ENCODE measurements at regions not wholly inside any gene's neighbourhood (a gene's known extent, or its start where the extent isn't known, plus 50 kb on each side); places are given as distances from the start of the nearest gene placed in this dataset.

DNA sequence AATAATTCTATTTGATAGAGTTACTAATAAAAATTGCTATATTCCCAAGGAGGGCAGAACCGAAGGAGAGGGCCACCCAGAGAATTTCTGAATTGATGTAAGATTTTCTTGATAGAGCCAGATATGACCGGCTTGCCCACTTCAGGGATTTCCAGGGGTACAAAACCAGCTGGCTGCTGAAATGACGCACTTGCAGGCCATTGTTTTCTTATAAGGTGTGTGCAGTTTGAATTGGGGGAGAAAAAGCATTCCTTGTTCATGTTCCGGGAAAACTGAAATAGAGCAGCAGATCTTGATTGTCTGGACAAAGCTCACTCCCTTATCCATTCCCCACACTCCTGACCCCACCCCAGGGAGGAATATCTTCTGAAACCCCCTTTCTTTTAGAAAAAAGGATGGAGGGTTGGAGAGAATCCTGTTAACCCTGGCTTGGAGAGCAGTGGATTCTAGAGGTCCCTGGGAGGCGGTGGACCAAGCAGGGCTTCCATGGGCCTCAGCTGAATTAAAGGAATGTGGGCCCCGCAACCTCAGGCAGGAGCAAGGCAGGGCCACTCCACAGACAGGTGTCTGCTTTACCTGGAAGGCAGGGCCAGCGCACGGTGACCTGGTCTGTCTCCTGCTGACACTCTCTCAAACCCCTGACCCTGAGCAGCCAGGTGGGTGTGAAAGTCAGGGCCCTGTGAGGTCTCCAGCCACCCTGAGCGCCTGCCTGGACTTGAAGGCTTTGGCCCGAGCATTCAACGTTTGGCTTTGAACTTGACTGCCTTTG is 96.4 kb downstream of the TMEM170B start:
- no peak for DNase-seq (ENCODE audit: extremely low read depth, low read depth)
- H3K4me3 ChIP-seq (replicated peaks; ENCODE audit: low read depth, low read length) = no peak overlapping the region
- no peak for TF ChIP-seq CTCF (IDR thresholded peaks at IDR 0.05; ENCODE audit: low read depth, low read length, missing control alignments)

DNA sequence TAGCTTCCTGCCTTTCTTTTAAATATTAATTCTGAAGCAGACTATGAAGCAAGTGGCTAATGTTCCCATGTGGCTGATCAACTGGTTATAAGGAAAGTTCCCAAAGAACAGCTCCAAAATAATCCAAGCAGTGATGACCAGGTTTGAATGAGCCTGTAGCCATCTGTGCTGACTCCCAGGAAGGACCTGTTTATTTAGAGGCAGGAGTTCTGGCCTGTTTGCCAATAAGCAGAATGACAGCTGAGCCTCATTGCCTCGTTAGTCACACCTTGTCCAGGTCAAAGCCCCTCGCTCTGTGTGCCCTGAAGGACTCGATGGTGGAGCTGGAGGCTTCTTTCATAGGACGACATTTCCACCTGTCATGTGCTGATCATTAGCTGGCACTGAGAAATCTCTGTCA is 97.4 kb downstream of the TMEM170B start:
- no peak for DNase-seq (ENCODE audit: extremely low read depth, low read depth)
- H3K4me3 ChIP-seq (replicated peaks; ENCODE audit: low read depth, low read length) = no peak overlapping the region
- no peak for TF ChIP-seq CTCF (IDR thresholded peaks at IDR 0.05; ENCODE audit: low read depth, low read length, missing control alignments)

GRCh38 chr6:11636121-11636520 is 98.6 kb downstream of the TMEM170B start:
- DNase-seq (ENCODE audit: extremely low read depth, low read depth) = no peak
- no peak for TF ChIP-seq CTCF (IDR thresholded peaks at IDR 0.05; ENCODE audit: low read depth, low read length, missing control alignments)
- H3K4me3 ChIP-seq (replicated peaks; ENCODE audit: low read depth, low read length) = no peak overlapping the region

DNA sequence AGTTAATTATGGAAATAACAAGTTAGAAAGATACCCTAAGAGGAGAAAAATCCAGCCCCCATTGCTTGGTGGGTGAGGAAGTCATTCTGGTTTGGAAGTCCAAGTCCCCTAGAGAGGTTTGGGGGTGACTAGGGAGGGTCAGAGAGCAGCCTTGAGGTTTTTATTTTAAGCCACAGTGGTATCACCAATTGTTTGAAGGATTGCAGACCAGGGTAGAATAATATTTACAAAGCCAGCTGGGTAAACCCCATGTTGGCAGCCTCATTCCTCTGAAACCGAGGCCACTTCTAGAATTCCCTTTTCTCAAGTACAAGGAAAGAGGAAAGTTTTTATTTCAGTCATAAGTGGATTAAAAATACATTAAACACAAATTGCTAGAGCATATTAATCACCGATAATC is 99.7 kb downstream of the TMEM170B start:
- no peak for DNase-seq (ENCODE audit: extremely low read depth, low read depth)
- TF ChIP-seq CTCF (IDR thresholded peaks at IDR 0.05; ENCODE audit: low read depth, low read length, missing control alignments) = no peak
- no peak overlapping the region for H3K4me3 ChIP-seq (replicated peaks; ENCODE audit: low read depth, low read length)

DNA sequence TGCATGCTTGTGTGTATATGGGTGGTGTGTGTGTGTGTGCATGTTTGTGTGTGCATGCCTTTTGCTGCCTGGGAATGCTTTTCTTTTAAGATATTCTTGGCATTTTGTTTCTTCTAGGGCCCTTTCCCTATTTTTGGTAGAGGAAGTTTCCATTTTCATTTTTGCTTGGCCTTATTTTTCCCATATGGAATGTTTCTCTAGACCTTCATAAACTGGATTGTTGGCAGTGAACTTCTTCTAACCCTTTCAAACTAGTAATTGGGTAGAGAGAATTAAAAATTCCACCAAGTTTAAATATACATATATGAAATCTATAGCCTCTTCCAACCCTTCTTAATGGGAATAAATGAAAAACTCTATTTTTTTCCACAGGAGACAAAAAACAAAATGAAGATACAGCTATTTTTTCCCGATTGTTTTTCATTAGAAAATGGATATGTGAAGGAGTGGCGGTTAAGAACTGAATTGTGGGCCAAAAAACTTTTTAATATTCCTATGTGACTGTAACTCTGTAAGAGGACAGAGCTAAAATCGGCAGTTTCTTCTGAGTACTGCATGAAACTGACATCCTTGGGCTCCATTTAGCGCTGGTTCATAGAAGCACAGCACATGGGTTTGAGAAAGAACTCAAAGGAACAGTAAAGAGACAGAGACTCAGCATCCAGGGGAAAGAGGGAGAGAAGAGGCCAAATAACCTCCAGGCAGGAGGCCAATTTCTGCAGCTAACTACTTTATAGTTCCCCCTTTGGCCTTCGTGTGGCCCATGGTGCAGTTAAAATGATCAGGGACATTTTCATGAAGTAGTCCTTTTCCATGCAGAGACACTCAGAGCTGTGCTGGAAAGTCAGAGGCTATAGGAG is 102.1 kb downstream of the TMEM170B start:
- no peak for TF ChIP-seq CTCF (IDR thresholded peaks at IDR 0.05; ENCODE audit: low read depth, low read length, missing control alignments)
- H3K4me3 ChIP-seq (replicated peaks; ENCODE audit: low read depth, low read length) = no peak overlapping the region
- no peak for DNase-seq (ENCODE audit: extremely low read depth, low read depth)

GRCh38 chr6:11640486-11640885 is 102.9 kb downstream of the TMEM170B start:
- no peak overlapping the region for H3K4me3 ChIP-seq (replicated peaks; ENCODE audit: low read depth, low read length)
- DNase-seq (ENCODE audit: extremely low read depth, low read depth) = no peak
- no peak for TF ChIP-seq CTCF (IDR thresholded peaks at IDR 0.05; ENCODE audit: low read depth, low read length, missing control alignments)

Data from HFF-Myc (cell line).